Hematopoietic multipotent progenitor cell treated with erythropoietin and hydrocortisone succinate and interleukin-3 and kit ligand, for 8 days (in vitro differentiated cells): ENCODE measurements at regions not wholly inside any gene's neighbourhood (a gene's known extent, or its start where the extent isn't known, plus 50 kb on each side); places are given as distances from the start of the nearest gene placed in this dataset.
"Not testable (repeated sequence)": the region's sequence is repeated elsewhere in the genome, so short reads cannot be mapped to it uniquely, and the experiment has no call there.

Source experiments
- DNase-seq: peaks from one replicate; pipeline ENCODE4 v3.0.0-alpha.2; 2015

DNA sequence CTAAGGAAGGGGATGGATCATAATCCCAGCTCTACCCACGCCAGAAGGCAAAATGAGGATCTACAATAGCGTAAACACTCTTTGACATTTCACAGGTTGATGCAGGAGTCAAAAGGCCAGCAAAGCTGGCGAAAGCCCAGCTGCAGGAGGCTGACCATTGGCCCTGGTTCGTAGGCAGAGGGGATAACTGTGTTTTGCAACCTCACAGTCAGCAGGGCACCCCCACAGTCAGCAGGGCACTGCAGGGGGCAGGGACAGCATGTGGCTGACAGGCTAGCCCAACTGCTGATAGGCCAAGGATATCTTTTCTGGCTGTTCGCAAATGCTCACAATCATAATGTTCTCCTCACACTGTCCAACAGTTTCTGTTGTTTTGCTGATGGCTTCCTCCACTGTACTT is 372.7 kb downstream of the BUD13 start:
- no peak for DNase-seq

GRCh38 chr11:116397602-116398084 is 375.1 kb downstream of the BUD13 start:
- no peak for DNase-seq

- DNase-seq = no peak
These were observed 376.5 kb downstream of the BUD13 start for GRCh38 chr11:116396331-116396730.

DNA sequence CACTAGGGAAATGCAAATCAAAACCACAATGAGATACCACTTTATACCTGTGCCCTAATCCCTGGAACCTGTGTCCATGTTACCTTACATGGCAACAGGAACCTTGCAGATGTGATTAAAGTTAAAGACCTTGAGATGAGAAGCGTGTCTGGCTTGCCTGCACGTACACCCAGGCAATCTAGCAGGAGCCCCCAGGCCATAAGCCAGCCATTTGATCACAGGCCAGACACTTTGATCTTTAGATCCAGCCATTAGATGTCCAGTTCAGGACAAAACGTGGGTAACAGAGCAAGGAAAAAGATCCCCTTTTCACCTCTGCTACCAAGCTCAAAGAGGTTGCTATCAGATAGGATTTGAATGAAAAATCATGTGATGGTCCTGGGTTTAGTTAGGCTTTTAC is 378.8 kb downstream of the BUD13 start:
- DNase-seq = no peak

GRCh38 chr11:116390963-116391362 is 381.8 kb downstream of the BUD13 start:
- DNase-seq = no peak

DNA sequence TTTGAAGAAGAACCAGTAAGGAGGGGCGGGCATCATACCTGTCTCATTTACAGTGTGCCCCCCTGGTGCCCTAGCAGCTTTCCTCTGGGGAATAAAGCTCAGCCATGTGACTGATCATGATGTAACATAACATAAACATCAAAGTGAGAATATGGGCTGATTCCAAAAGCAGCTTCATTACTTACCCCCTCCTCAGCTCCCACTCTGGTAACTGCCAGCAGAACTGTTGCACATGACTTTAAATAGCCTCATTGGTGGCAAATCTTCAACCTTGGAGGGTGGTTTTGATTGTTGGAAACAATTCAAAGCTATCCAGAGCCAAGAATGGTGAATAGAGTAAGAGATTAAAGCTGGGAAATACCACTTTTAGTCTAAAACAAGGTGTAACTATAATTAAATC is 384.6 kb downstream of the BUD13 start:
- no peak for DNase-seq

GRCh38 chr11:116387641-116388040 is 385.1 kb downstream of the BUD13 start:
- no peak for DNase-seq

GRCh38 chr11:116386118-116386699 is 386.6 kb downstream of the BUD13 start:
- no peak for DNase-seq

GRCh38 chr11:116384876-116385275 is 387.9 kb downstream of the BUD13 start:
- DNase-seq = no peak

- no peak for DNase-seq
These were observed 388.4 kb downstream of the BUD13 start for GRCh38 chr11:116384407-116384806.

DNA sequence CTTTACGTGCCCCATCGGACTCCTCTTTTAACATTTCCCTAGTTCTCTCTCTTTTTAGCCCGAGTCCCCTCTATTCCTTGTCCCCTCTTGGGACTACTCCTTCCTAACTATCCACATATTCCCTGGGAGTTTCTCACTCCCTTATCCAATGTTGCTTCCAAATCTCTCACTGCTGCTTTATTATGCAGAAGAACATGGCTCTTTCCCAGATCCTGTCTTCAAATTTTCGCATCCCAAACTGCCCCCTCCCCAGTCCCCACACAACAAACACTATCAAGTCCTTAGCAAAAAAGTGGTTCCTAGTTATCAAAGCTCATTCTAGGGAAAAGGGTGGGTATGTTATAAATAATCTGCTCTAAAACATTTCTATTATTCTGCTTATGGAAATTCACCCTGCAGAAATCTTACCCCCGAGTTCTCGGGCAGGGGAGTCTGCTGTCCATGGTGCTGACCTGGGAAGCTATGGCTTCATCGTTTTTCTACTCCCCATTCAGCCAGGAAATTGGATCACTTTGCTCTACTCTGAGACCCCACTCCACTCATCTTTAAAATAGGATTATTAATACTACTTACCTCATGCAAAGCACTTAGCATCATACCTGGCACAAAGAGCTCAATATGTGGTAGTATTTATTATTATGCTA is 393.5 kb downstream of the BUD13 start:
- DNase-seq = peak; percentile 9

- no peak for DNase-seq
These were observed 396.2 kb downstream of the BUD13 start for GRCh38 chr11:116376547-116376946.

GRCh38 chr11:116376054-116376453 is 396.7 kb downstream of the BUD13 start:
- DNase-seq = no peak

GRCh38 chr11:116375221-116375620 is 397.6 kb downstream of the BUD13 start:
- DNase-seq = no peak

DNA sequence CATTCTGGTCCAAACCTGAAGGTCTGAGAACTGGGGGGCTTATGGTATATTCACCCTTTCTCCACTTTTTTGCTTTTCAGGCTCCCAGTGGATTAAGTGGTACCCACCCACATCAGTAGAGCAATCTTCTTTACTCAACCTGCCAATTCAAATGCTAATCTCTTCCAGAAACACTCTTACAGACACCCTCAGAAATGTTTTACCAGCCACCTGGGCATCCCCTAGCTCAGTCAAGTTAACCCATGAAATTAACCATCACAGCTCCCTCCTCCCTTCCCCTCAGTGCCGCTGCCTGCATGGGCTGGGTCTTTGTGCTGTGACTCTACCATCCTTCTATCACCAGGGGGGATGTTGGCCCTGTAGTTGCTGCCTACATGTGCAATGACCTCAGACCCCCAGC is 398.7 kb downstream of the BUD13 start:
- DNase-seq = no peak

DNA sequence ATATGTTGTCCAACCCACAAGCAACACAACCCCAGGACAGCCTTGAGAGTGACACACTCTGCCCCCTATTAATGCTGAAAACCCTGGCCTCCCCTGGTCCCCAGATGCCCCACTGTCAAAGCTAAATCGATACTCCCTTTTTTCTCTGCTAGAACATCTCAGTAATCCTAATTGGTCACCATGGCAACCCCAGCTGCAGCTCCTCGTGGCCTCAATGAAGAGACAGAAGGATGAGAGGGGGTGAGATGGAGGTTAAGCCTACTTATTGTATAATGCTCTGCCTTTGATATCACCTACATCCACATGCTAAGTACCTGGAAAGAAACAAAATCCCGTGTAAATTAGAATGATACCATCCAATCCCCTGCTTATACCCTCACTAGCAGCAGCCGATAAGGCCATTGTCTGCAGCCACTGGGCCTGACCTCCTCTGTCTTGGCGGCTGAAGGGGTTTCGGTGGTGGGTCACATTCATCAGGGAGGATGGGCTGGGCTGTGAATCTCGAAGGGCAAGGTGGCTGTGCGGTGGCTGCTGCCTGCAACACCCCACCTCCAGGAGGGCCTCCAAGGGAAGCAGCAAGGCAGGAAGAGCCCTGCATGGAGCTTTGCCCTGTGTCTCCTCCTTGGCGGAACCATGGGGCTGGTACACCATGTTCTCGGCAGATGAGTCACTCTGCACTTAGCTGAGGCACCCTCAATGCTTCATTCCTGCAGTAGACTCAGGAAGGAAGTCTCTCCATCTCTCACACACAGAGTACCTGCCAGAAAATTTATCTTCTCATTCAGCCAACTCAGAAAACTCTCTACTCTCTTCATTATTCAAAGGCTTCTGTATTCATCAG is 399.5 kb downstream of the BUD13 start:
- DNase-seq = no peak

DNA sequence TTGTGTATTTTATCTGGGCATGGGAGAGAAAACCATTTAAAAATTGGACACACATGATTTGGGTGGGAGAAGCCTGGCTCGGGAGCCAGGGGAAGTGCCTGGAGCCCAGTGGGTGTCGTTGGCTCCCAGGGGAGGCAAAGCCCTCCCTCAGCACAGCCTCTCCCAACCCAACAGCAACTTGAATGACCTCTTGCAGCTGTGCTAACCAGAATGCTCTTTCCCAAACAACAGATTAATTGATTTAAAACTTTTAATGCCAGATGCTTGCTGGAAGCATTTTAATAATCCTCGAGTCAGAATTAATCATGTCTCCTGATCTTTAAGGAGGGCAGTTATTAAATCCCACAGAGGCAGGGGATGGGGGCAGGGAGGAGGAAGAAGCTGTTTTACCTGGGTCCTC is 401.6 kb downstream of the BUD13 start:
- no peak for DNase-seq

DNA sequence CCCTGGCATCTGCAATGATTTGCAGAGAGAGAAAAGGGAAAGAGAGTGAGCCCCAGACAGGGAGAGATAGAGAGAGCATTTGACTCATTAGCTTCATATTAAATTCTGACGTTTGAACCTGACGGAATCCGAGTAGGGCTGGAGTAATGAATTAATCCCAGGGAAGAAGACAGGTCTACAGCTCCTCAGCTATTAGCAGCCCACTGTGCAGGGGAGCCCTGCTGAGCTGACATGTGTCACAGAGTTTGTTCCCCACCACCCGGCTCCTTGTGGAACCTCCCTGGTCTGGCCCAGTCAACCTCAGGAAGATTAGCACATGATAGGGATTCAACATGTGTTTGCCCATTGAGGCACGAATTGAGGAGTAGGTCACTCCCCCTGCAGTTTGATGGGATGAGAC is 404.0 kb downstream of the BUD13 start:
- DNase-seq = no peak

GRCh38 chr11:116366980-116367645 is 405.7 kb downstream of the BUD13 start:
- DNase-seq = no peak

DNA sequence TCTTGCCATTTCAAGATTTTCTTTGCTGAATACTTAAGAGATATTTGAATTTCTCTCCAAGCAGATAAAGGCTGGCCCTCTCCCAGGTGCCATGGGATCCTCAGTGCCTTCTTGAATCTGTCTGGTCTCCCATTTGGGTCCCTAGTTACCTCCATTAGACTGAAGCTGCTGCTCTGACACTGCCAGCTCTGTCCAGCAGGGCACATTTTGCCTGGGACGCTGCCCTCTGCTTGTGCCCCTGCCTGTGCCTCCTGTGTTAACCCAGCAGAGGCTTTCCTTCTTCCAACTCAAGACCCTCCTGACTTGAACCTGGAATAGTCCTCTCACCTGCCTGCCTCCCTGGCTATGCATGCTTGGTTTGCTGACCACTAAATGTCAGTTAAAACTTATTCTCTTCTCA is 406.3 kb downstream of the BUD13 start:
- DNase-seq = no peak

DNA sequence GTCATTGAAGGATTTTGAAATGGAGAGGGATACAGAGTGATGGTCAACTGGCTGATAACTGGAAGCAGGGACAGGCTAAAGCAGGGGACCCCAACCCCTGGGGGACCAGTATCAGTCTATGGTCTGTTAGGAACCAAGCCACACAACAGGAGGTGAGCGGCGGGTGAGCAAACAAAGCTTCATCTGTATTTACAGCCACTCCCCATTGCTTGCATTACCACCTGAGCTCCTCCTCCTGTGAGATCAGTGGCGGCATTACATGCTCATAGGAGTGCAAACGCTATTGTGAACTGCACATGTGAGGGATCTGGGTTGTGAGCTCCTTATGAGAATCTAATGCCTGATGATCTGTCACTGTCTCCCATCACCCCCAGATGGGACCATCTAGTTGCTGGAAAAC is 407.9 kb downstream of the BUD13 start:
- not testable (repeated sequence) for DNase-seq

DNA sequence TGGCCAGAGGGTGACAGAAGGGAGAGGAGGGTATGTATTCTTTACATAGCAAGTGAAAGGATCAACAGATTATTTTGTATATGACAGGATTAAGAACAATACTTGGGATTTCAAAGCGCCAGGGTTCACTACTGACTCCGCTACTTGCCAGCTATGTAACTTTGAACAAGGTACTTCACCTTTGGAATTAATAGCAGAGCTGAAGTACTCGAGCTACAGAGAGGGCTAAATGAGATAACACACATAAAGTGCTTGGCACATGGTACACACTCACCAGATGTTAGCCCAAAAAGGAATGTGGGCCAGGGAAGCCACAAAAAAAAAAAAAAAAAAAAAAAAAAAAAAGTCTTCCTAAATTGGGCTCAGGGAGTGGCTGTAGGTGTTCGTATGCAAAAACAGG is 408.4 kb downstream of the BUD13 start:
- DNase-seq = no peak

DNA sequence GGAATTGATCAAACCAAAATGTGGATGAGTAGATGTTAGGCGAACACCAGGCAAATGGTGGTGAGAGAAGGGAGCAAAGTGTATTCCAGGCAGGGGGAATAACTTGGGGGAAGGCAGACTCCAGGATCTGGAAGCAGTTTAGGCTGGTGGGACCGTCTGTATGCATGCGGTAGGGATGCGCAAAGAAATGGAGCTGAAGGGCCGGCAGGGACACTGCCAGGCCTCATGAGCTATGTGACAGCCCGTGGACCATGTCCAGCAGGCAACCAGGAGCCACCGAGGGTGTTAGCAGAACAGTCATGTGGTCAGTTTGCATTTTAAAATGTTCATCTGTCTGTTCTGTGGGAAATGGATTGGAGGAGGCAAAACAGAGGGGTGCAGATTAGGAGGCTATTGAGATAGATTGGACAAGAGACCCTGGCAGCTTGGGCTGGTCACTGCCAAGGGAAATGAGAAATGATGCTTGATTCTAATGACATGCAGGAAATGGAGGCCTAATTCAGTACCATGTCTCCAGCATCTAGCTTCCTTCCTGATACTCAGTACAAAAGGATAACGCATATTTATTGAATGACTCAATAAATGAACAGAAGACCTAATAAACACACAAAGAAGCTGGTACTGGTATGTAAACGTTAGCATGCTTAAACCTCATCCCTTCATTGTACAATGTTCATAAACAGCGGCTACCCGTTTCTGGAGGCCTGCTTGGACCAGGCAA is 412.4 kb downstream of the BUD13 start:
- no peak for DNase-seq
